Hepatocyte (in vitro differentiated cells): ENCODE measurements at regions not wholly inside any gene's neighbourhood (a gene's known extent, or its start where the extent isn't known, plus 50 kb on each side); places are given as distances from the start of the nearest gene placed in this dataset.

Experiments used
- DNase-seq: peaks from one replicate; pipeline ENCODE4 v3.0.0-alpha.2; 2016; ENCODE audit warnings: low spot score
- H2AFZ ChIP-seq: fragments of 200-600 bp; sonication (generic); 2 replicates; pipeline ENCODE4 v1.6.0; 2016; ENCODE audit warnings: antibody characterized with exemption, mild to moderate bottlenecking
- H3K27ac ChIP-seq: fragments of 200-600 bp; sonication (generic); 2 replicates; pipeline ENCODE4 v1.5.1; 2016; ENCODE audit warnings: mild to moderate bottlenecking
- H3K27me3 ChIP-seq: fragments of 200-600 bp; sonication (generic); 2 replicates; pipeline ENCODE4 v1.6.1; 2016
- H3K36me3 ChIP-seq: fragments of 200-600 bp; sonication (generic); replicated peaks from 2 replicates; pipeline ENCODE4 v1.5.1; 2016; ENCODE audit warnings: low read depth; ENCODE audit not compliant: insufficient read depth
- H3K4me1 ChIP-seq: fragments of 200-600 bp; sonication (generic); 2 replicates; pipeline ENCODE4 v1.5.1; 2016; ENCODE audit warnings: mild to moderate bottlenecking, moderate library complexity; ENCODE audit not compliant: insufficient read depth
- H3K4me2 ChIP-seq: fragments of 200-600 bp; sonication (generic); 2 replicates; pipeline ENCODE4 v1.6.0; 2016
- H3K4me3 ChIP-seq: fragments of 200-600 bp; sonication (generic); 2 replicates; pipeline ENCODE4 v1.5.1; 2016; ENCODE audit warnings: mild to moderate bottlenecking
- H3K79me2 ChIP-seq: fragments of 200-600 bp; sonication (generic); 2 replicates; pipeline ENCODE4 v1.6.0; 2017; ENCODE audit warnings: mild to moderate bottlenecking
- H3K9me2 ChIP-seq: fragments of 200-600 bp; sonication (generic); replicated peaks from 2 replicates; pipeline ENCODE4 v1.6.0; 2017; ENCODE audit warnings: mild to moderate bottlenecking; ENCODE audit not compliant: insufficient read depth
- H3K9me3 ChIP-seq: fragments of 200-600 bp; sonication (generic); 2 replicates; pipeline ENCODE4 v1.5.1; 2016; ENCODE audit warnings: low read depth, mild to moderate bottlenecking
- H4K20me1 ChIP-seq: fragments of 200-600 bp; sonication (generic); 2 replicates; pipeline ENCODE4 v1.6.0; 2016; ENCODE audit warnings: mild to moderate bottlenecking; ENCODE audit not compliant: insufficient read depth, poor library complexity, severe bottlenecking
- CTCF ChIP-seq: fragments of 200-600 bp; sonication (generic); IDR thresholded peaks from 2 replicates; pipeline ENCODE4 v1.5.1; 2016; ENCODE audit warnings: antibody characterized with exemption, mild to moderate bottlenecking; ENCODE audit not compliant: poor library complexity
- EZH2 ChIP-seq: fragments of 200-600 bp; sonication (generic); IDR thresholded peaks from 2 replicates; pipeline ENCODE4 v1.6.1; 2016; ENCODE audit warnings: antibody characterized with exemption, mild to moderate bottlenecking, borderline replicate concordance
- EZH2phosphoT487 ChIP-seq: fragments of 200-600 bp; sonication (generic); IDR thresholded peaks from one replicate; pipeline ENCODE4 v1.6.1; 2018; ENCODE audit warnings: antibody characterized with exemption, mild to moderate bottlenecking, low read depth, moderate library complexity; ENCODE audit not compliant: unreplicated experiment, severe bottlenecking
- WGBS: methylation state at CpG from one replicate; pipeline ENCODE4 v1.1.6; 2016; ENCODE audit warnings: low lambda C conversion rate; ENCODE audit errors: missing lambda C conversion rate; 5-methylcytosine and 5-hydroxymethylcytosine counted together

- WGBS = 71% methylated on average over 1 of the region's 1 CpG
- no peak overlapping the region for H3K4me3 ChIP-seq
- no peaks in the 10 kb centered on the region for H3K79me2 ChIP-seq
- H4K20me1 ChIP-seq = no peaks in the 10 kb centered on the region
- H3K27ac ChIP-seq = no peak overlapping the region
- TF ChIP-seq EZH2phosphoT487 = no peak
- TF ChIP-seq EZH2 = no peak
- no peak for TF ChIP-seq CTCF
- H2AFZ ChIP-seq = no peak overlapping the region
- H3K9me3 ChIP-seq = no peaks in the 10 kb centered on the region
- H3K4me1 ChIP-seq = no peaks in the 10 kb centered on the region
- no peaks in the 10 kb centered on the region for H3K27me3 ChIP-seq
- DNase-seq = peak; percentile 18
- H3K36me3 ChIP-seq = no peaks in the 10 kb centered on the region
- no peaks in the 10 kb centered on the region for H3K9me2 ChIP-seq
- H3K4me2 ChIP-seq = no peak overlapping the region
These were observed 190.0 kb upstream of the CACNA2D1 start for GRCh38 chr7:82633592-82633991.

- Histone ChIP-seq H3K4me3 (no peak overlapping the region), H2AFZ (no peak overlapping the region), H3K36me3 (no peaks in the 10 kb centered on the region), H3K4me1 (no peaks in the 10 kb centered on the region), H3K9me2 (no peaks in the 10 kb centered on the region), H3K27ac (no peak overlapping the region), H3K4me2 (no peak overlapping the region), H3K27me3 (no peaks in the 10 kb centered on the region), H3K9me3 (no peaks in the 10 kb centered on the region), H4K20me1 (no peaks in the 10 kb centered on the region), H3K79me2 (no peaks in the 10 kb centered on the region)
- TF ChIP-seq EZH2 (no peak), EZH2phosphoT487 (no peak), CTCF (no peak)
- no peak for DNase-seq
- WGBS = 75% methylated on average over 3 of the region's 3 CpGs
These were observed 188.4 kb upstream of the CACNA2D1 start for GRCh38 chr7:82631998-82632397.

GRCh38 chr7:82629583-82629982 is 186.0 kb upstream of the CACNA2D1 start:
- Histone ChIP-seq H3K9me3 (no peaks in the 10 kb centered on the region), H3K4me1 (no peaks in the 10 kb centered on the region), H3K4me3 (no peak overlapping the region), H3K4me2 (no peak overlapping the region), H3K79me2 (no peaks in the 10 kb centered on the region), H3K27ac (no peak overlapping the region), H3K27me3 (no peaks in the 10 kb centered on the region), H3K36me3 (no peaks in the 10 kb centered on the region), H4K20me1 (no peaks in the 10 kb centered on the region), H2AFZ (no peak overlapping the region), H3K9me2 (no peaks in the 10 kb centered on the region)
- TF ChIP-seq EZH2 = no peak
- no peak for TF ChIP-seq EZH2phosphoT487
- TF ChIP-seq CTCF = no peak
- no peak for DNase-seq
- WGBS = 86% methylated on average over 3 of the region's 3 CpGs

GRCh38 chr7:82625377-82625776 is 181.8 kb upstream of the CACNA2D1 start:
- Histone ChIP-seq H4K20me1 (no peaks in the 10 kb centered on the region), H3K9me2 (no peaks in the 10 kb centered on the region), H3K27ac (no peak overlapping the region), H3K36me3 (no peaks in the 10 kb centered on the region), H3K4me1 (no peaks in the 10 kb centered on the region), H2AFZ (no peak overlapping the region), H3K79me2 (no peaks in the 10 kb centered on the region), H3K9me3 (no peaks in the 10 kb centered on the region), H3K4me3 (no peak overlapping the region), H3K4me2 (no peak overlapping the region), H3K27me3 (no peaks in the 10 kb centered on the region)
- DNase-seq = no peak
- TF ChIP-seq CTCF (peak; percentile 3), EZH2 (no peak), EZH2phosphoT487 (no peak)
- WGBS = 80% methylated on average over 2 of the region's 2 CpGs
